ENCODE measurements at regions not wholly inside any gene's neighbourhood (a gene's known extent, or its start where the extent isn't known, plus 50 kb on each side); places are given as distances from the start of the nearest gene placed in this dataset.

GRCh38 chr7:12518920-12519681 is 51.4 kb upstream of the SCIN start:
- peak; percentile 8 for DNase-seq

- DNase-seq: no peak
These were observed 50.9 kb upstream of the SCIN start for GRCh38 chr7:12519682-12520009.

All from activated CD4-positive, alpha-beta T cell treated with anti-CD3 and anti-CD28 coated beads, Interleukin-2, Interleukin-6, amounts not matched to agents 100 ng/mL and 50 ng/mL, durations not matched to agents 16 hours and 8 hours (primary cell).